ENCODE measurements at regions not wholly inside any gene's neighbourhood (a gene's known extent, or its start where the extent isn't known, plus 50 kb on each side); places are given as distances from the start of the nearest gene placed in this dataset.

GRCh38 chr14:98638366-98638765 is 633.6 kb downstream of the BCL11B start:
- Histone ChIP-seq H3K4me1 (ENCODE audit: insufficient read depth) (no peaks in the 10 kb centered on the region), H2AFZ (no peak overlapping the region), H3K9ac (no peak overlapping the region), H3K79me2 (ENCODE audit: insufficient read depth) (no peaks in the 10 kb centered on the region), H3K27me3 (replicated peaks; ENCODE audit: insufficient read depth) (no peaks in the 10 kb centered on the region), H3K4me3 (no peak overlapping the region), H3K36me3 (ENCODE audit: low read depth) (no peaks in the 10 kb centered on the region), H3F3A (ENCODE audit: insufficient read depth) (no peaks in the 10 kb centered on the region), H3K4me2 (ENCODE audit: unreplicated experiment) (no peak overlapping the region), H3K9me3 (ENCODE audit: low read depth) (no peaks in the 10 kb centered on the region), H4K20me1 (ENCODE audit: insufficient read depth) (no peaks in the 10 kb centered on the region), H3K27ac (no peak overlapping the region), H3K9me2 (ENCODE audit: insufficient read depth) (no peaks in the 10 kb centered on the region)
- WGBS, 2 experiments (ENCODE audit: low coverage in 1 of 2, low lambda C conversion rate in 2 of 2, missing lambda C conversion rate in 2 of 2): 54 to 57% methylated on average over 3 of the region's 3 CpGs
- TF ChIP-seq EZH2phosphoT487 (IDR thresholded peaks at IDR 0.05; ENCODE audit: insufficient read depth, low read depth): no peak
- TF ChIP-seq EZH2 (IDR thresholded peaks at IDR 0.05; ENCODE audit: insufficient read depth, poor library complexity, severe bottlenecking): no peak
- no peak for DNase-seq
- in situ Hi-C loops (cut with MboI): no loop called here

DNA sequence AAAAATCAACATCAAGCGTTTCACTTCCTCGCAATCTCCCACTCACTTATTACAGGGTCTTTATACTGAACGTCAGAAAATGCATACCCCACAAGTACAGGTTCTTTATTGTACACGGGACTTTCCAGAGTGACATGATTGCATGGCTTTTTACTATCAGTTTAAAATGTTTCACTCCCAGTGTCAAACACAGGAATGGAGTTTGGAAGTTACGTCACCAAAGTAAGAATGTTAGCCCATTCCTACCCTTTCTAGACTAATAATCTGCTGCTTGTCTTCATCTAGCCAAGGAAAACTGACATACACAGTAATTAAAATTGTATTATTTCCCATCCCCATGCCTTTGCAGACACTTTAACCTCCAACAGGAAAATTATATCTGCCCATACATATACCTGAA is 624.2 kb downstream of the BCL11B start:
- H3F3A ChIP-seq (ENCODE audit: insufficient read depth): no peaks in the 10 kb centered on the region

DNA sequence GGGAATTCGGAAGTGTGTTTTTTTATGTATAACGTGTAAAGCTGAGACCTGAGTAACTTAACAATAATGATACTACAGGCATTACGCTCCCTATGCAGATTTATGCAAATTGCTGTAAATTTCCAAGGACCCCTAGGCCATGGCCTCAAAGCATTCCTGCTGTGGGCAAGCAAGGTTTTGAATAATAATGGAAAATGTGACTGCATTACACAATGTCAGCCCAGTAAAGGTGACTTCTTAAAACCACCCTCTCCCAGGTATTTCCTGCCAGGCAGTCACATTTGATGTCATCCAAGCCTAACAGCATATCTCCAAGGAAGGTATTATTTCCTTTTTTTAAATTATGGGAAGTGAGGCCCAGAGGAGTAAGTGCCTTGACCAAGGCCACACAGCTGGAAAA is 621.0 kb downstream of the BCL11B start:
- no peaks in the 10 kb centered on the region for H3K36me3 ChIP-seq (ENCODE audit: low read depth)
- no peaks in the 10 kb centered on the region for H4K20me1 ChIP-seq (ENCODE audit: insufficient read depth)
- H3K4me1 ChIP-seq (ENCODE audit: insufficient read depth): no peaks in the 10 kb centered on the region
- H3K9me3 ChIP-seq (ENCODE audit: low read depth): no peaks in the 10 kb centered on the region
- in situ Hi-C loops (cut with MboI): no loop called here
- no peak overlapping the region for H3K27ac ChIP-seq
- H3K9me2 ChIP-seq (ENCODE audit: insufficient read depth): no peaks in the 10 kb centered on the region
- TF ChIP-seq EZH2 (IDR thresholded peaks at IDR 0.05; ENCODE audit: insufficient read depth, poor library complexity, severe bottlenecking) (no peak), EZH2phosphoT487 (IDR thresholded peaks at IDR 0.05; ENCODE audit: insufficient read depth, low read depth) (no peak)
- no peak overlapping the region for H3K4me3 ChIP-seq
- H3K27me3 ChIP-seq (replicated peaks; ENCODE audit: insufficient read depth): no peaks in the 10 kb centered on the region
- 58 to 59% methylated on average over 3 of the region's 3 CpGs for WGBS, 2 experiments (ENCODE audit: low coverage in 1 of 2, low lambda C conversion rate in 2 of 2, missing lambda C conversion rate in 2 of 2)
- no peak overlapping the region for H2AFZ ChIP-seq
- H3K9ac ChIP-seq: no peak overlapping the region
- no peak for DNase-seq
- no peak overlapping the region for H3K4me2 ChIP-seq (ENCODE audit: unreplicated experiment)
- H3F3A ChIP-seq (ENCODE audit: insufficient read depth): no peaks in the 10 kb centered on the region
- H3K79me2 ChIP-seq (ENCODE audit: insufficient read depth): no peaks in the 10 kb centered on the region

More for the DNA sequence above, 624.2 kb downstream of the BCL11B start:
- Histone ChIP-seq H3K9ac (no peak overlapping the region), H3K9me2 (ENCODE audit: insufficient read depth) (no peaks in the 10 kb centered on the region), H3K79me2 (ENCODE audit: insufficient read depth) (no peaks in the 10 kb centered on the region), H3K27me3 (replicated peaks; ENCODE audit: insufficient read depth) (no peaks in the 10 kb centered on the region), H3K9me3 (ENCODE audit: low read depth) (no peaks in the 10 kb centered on the region), H4K20me1 (ENCODE audit: insufficient read depth) (no peaks in the 10 kb centered on the region), H3K36me3 (ENCODE audit: low read depth) (no peaks in the 10 kb centered on the region), H3K4me3 (no peak overlapping the region), H3K4me2 (ENCODE audit: unreplicated experiment) (no peak overlapping the region), H3K27ac (no peak overlapping the region), H2AFZ (no peak overlapping the region), H3K4me1 (ENCODE audit: insufficient read depth) (no peaks in the 10 kb centered on the region)
- in situ Hi-C loops (cut with MboI): no loop called here
- TF ChIP-seq EZH2 (IDR thresholded peaks at IDR 0.05; ENCODE audit: insufficient read depth, poor library complexity, severe bottlenecking) (no peak), EZH2phosphoT487 (IDR thresholded peaks at IDR 0.05; ENCODE audit: insufficient read depth, low read depth) (no peak)
- no peak for DNase-seq
- 59 to 62% methylated on average over 5 of the region's 5 CpGs for WGBS, 2 experiments (ENCODE audit: low coverage in 1 of 2, low lambda C conversion rate in 2 of 2, missing lambda C conversion rate in 2 of 2)

- Histone ChIP-seq H3K79me2 (ENCODE audit: insufficient read depth) (no peaks in the 10 kb centered on the region), H3F3A (ENCODE audit: insufficient read depth) (no peaks in the 10 kb centered on the region), H3K27me3 (replicated peaks; ENCODE audit: insufficient read depth) (no peaks in the 10 kb centered on the region), H3K4me2 (ENCODE audit: unreplicated experiment) (no peak overlapping the region), H4K20me1 (ENCODE audit: insufficient read depth) (no peaks in the 10 kb centered on the region), H3K27ac (no peak overlapping the region), H3K9ac (no peak overlapping the region), H2AFZ (no peak overlapping the region), H3K36me3 (ENCODE audit: low read depth) (no peaks in the 10 kb centered on the region), H3K4me1 (ENCODE audit: insufficient read depth) (no peaks in the 10 kb centered on the region), H3K4me3 (no peak overlapping the region), H3K9me3 (ENCODE audit: low read depth) (no peaks in the 10 kb centered on the region), H3K9me2 (ENCODE audit: insufficient read depth) (no peaks in the 10 kb centered on the region)
- in situ Hi-C loops (cut with MboI): no loop called here
- DNase-seq: no peak
- TF ChIP-seq EZH2phosphoT487 (IDR thresholded peaks at IDR 0.05; ENCODE audit: insufficient read depth, low read depth): no peak
- no peak for TF ChIP-seq EZH2 (IDR thresholded peaks at IDR 0.05; ENCODE audit: insufficient read depth, poor library complexity, severe bottlenecking)
- WGBS, 2 experiments (ENCODE audit: low coverage in 1 of 2, low lambda C conversion rate in 2 of 2, missing lambda C conversion rate in 2 of 2): 65 to 69% methylated on average over 4 of the region's 4 CpGs
Measured at GRCh38 chr14:98665007-98665406, 607.0 kb downstream of the BCL11B start.

DNA sequence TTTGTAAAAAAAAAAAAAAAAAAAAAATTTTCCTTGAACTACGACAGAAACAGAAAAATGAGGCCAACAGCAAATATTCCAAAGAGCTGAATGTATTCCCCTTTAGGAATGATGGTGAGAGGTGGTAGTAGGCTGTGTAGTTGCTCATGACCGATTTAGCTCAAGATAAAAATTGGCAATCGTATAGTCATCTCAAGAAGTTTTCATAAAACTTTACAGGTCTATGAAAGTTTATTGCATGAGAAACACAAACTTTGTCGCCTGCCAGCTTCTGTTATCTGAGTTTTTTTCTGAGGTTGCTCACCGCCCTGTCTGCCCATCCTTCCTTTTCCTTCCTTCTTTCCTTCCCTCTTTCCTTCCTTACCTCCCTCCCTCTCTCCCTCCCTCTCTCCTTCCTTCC is 605.5 kb downstream of the BCL11B start:
- DNase-seq: no peak
- in situ Hi-C loops (cut with MboI): no loop called here
- H3K9ac ChIP-seq: no peak overlapping the region
- no peaks in the 10 kb centered on the region for H3K79me2 ChIP-seq (ENCODE audit: insufficient read depth)
- H3K4me2 ChIP-seq (ENCODE audit: unreplicated experiment): no peak overlapping the region
- H4K20me1 ChIP-seq (ENCODE audit: insufficient read depth): no peaks in the 10 kb centered on the region
- no peak for TF ChIP-seq EZH2 (IDR thresholded peaks at IDR 0.05; ENCODE audit: insufficient read depth, poor library complexity, severe bottlenecking)
- TF ChIP-seq EZH2phosphoT487 (IDR thresholded peaks at IDR 0.05; ENCODE audit: insufficient read depth, low read depth): no peak
- 49 to 52% methylated on average over 5 of the region's 5 CpGs for WGBS, 2 experiments (ENCODE audit: low coverage in 1 of 2, low lambda C conversion rate in 2 of 2, missing lambda C conversion rate in 2 of 2)
- no peaks in the 10 kb centered on the region for H3K27me3 ChIP-seq (replicated peaks; ENCODE audit: insufficient read depth)
- no peak overlapping the region for H3K27ac ChIP-seq
- no peaks in the 10 kb centered on the region for H3K9me3 ChIP-seq (ENCODE audit: low read depth)
- no peak overlapping the region for H2AFZ ChIP-seq
- no peaks in the 10 kb centered on the region for H3K36me3 ChIP-seq (ENCODE audit: low read depth)
- H3K9me2 ChIP-seq (ENCODE audit: insufficient read depth): no peaks in the 10 kb centered on the region
- H3F3A ChIP-seq (ENCODE audit: insufficient read depth): no peaks in the 10 kb centered on the region
- H3K4me1 ChIP-seq (ENCODE audit: insufficient read depth): no peaks in the 10 kb centered on the region
- H3K4me3 ChIP-seq: no peak overlapping the region

All from GM23248 (cell line).